CD4-positive, alpha-beta T cell treated with Interleukin-17A for 4 hours (primary cell): ENCODE measurements at regions not wholly inside any gene's neighbourhood (a gene's known extent, or its start where the extent isn't known, plus 50 kb on each side); places are given as distances from the start of the nearest gene placed in this dataset.
"Not testable (repeated sequence)": the region's sequence is repeated elsewhere in the genome, so short reads cannot be mapped to it uniquely, and the experiment has no call there.

Source experiments
- DNase-seq: peaks from one replicate; pipeline ENCODE4 v3.0.0-alpha.2; 2020; ENCODE audit warnings: mixed read lengths

- DNase-seq: no peak
Measured at GRCh38 chr14:48693793-48694192, 892.4 kb downstream of the RPS29 start.

DNA sequence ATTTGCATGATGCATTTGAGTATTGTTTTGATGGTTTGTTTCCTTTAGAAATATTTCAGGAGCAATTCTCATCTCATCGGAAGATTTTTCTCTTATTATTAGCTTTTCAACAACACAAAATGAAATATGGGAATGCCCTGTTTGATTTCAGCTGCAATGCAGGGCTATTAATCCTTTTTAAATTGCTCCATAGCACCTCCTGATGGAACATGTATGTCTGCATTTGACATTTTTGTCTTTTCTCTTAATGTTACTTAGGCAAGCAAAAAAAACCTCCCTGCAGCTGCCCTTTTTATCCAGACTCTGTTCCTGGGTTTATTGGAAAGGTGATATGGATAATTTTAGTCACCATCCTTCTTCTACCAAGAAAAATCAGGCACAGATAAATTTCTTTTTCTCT, 895.8 kb downstream of the RPS29 start:
- no peak for DNase-seq

GRCh38 chr14:48686650-48687049, 899.5 kb downstream of the RPS29 start:
- no peak for DNase-seq

GRCh38 chr14:48672506-48672905, 913.7 kb downstream of the RPS29 start:
- no peak for DNase-seq

GRCh38 chr14:48670939-48671338, 915.2 kb downstream of the RPS29 start:
- no peak for DNase-seq

- DNase-seq: no peak
Measured at GRCh38 chr14:48665077-48665784, 920.9 kb downstream of the RPS29 start.

- no peak for DNase-seq
Measured at GRCh38 chr14:48643241-48643640, 942.9 kb downstream of the RPS29 start.

DNA sequence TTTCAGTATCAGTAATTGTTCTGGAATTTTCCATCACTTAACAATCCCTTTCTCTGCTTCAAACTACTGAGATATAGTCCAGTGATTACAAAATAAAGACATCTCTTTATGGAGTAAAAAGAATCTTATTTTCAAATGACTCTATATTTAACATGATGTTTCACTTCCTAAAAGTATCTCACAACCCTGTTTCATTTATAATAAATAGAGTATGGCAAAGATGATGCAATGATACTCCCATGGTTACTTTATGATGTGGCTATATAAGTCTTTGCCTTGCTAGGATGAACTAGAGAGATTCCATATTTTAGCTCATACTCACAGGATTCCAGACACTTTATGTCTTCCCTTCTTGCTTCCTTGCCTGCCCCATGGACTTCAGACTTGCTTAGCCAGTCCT, 953.5 kb upstream of the MDGA2 start:
- no peak for DNase-seq

GRCh38 chr14:48622980-48623379, 947.6 kb upstream of the MDGA2 start:
- no peak for DNase-seq

- no peak for DNase-seq
Measured at GRCh38 chr14:48618057-48618456, 942.7 kb upstream of the MDGA2 start.

DNA sequence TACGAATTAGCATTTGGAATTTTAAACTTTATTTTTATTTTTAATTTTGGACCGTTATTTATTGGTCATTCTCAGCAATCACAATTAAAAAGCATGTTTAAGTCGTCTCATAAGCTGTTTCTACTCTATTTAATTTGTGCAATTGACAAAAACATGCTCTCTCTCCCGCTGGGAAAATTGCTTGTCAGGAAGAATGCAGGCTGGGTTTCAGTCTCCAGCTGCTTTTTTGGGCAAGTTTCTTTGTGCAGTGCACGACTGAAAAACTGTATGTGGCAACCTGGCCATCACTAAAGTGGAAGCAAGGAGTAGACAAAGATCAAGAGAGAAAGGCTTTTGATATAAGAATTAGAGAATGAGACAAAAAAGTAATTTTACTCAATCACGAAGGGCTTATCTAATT, 941.5 kb upstream of the MDGA2 start:
- DNase-seq: no peak

DNA sequence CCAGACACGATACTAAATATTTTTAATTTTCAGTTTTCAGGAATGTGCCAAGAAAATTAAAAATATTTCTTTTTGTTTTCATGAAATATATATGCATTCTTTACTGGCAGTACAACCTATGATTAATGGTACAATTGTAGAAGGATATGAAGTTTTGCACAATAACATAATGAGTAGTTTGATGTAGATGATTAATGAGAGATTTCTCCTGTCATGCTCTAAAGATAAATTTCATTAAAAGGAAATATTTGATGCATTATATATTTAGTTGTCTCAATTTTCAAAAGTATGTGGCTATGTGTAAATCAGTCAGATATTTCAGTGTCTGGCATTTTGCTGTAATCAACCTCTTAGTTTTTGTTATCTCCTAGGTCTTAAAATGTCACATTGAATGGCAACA, 940.2 kb upstream of the MDGA2 start:
- DNase-seq: no peak

- DNase-seq: no peak
Measured at GRCh38 chr14:48614003-48614402, 938.6 kb upstream of the MDGA2 start.

- DNase-seq: not testable (repeated sequence)
Measured at GRCh38 chr14:48606960-48607359, 931.6 kb upstream of the MDGA2 start.

- DNase-seq: no peak
Measured at GRCh38 chr14:48598458-48598857, 923.1 kb upstream of the MDGA2 start.

GRCh38 chr14:48586099-48586498, 910.7 kb upstream of the MDGA2 start:
- no peak for DNase-seq

DNA sequence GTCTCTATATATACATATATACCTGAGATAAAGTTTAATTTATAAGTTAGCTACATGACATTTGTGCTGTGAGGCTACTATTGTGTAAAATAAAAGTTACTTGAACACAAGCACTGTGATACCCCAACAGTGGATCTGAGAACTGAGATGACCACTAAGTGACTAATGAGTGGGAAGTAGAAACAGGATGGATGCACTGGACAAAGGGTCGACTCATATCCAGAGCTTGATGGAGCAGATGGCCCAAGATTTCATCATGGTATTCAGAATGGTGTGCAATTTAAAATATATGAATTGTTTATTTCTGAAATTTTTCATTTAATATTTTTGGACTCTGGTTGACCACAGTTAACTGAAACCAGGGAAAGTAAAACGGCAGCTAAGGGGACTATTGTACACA, 908.6 kb upstream of the MDGA2 start:
- no peak for DNase-seq

DNA sequence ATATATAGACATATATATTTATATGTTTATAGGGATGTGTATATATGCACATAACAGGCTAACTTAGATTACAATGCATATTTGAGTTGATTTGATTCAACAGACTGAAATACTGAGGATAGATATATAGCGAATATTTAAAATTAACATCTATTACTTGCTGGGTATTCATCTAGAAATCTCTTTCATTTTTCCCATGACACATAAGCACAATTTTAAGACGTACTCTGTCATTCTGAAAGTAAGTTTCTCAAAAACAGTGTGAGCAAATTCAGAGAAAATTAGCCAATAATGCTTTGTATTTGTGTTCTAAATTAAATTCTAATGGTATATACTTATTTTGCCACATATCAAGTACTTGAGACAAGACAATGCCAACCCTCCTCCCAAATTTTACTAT, 907.5 kb upstream of the MDGA2 start:
- DNase-seq: no peak

DNA sequence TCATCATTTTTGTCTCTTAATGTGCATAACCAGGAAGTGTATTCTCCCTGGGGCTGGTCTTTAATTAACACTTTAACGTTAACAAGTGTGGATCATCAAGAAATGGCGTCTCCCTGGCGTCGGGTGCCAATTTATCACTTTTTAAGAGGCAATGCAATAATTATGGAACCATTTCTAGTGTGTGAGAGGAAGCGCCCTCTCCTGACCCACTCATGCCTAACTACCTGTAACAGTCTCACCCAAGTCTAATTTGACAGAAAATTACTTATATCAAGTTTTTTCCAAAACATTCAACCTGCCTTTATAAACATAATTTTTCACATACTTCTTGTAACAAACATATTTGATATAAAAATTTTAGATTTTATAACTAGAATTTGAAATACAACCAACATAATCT, 905.3 kb upstream of the MDGA2 start:
- no peak for DNase-seq

- DNase-seq: no peak
Measured at GRCh38 chr14:48575772-48576171, 900.4 kb upstream of the MDGA2 start.

- no peak for DNase-seq
Measured at GRCh38 chr14:48568688-48569087, 893.3 kb upstream of the MDGA2 start.

DNA sequence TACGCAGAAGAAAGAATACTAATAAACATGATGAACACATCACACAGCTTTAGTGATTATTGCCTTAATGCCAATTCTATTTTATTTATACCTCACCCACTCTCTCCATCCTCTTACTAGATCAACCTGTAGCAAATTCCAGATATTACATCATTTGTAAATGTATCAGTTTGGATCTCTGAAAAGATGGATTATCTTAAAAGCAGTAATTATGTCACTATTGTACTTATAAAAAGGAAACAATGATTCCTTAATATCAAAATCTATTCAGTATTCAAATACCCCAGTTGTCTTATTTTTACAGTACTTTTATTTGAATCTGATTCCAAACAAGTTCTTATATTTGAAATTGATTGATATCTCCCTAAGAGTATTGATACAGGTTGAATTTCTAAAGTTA, 892.8 kb upstream of the MDGA2 start:
- no peak for DNase-seq

DNA sequence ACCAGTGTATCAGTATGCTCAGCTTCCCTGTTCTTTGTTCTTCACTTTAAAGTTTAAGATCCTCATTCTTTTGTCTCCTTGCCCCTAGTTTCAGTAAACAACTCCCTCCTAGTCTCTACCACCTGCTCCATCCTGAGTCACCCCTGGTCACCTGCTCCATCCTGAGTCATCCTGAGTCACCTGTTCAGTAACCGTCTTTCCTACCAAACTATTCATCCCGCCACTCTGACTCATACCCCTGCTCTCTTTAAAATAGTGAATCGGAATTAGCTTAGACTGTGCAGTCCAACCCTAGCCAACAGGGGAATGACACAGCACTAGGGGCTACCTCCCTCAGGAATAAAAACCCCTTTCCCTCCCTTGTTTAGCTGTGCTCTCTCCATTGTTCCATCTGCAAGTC, 888.1 kb upstream of the MDGA2 start:
- DNase-seq: no peak

DNA sequence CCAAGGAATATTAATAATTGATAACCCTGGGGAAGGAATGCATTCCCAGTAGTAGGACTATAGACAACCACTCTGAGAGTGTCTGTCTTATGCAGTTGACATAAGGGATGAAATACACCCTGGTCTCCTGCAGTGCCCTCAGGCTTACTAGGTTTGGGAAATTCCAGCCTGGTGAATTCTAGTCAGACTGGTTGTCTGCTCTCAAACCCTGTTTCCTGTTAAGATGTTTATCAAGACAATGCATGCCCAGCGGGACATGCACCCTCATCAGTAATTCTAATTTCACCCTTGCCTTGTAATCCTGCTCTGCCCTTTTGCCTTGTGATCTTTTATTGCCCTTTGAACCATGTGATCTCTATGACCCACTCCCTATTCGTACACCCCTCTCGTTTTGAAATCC, 886.0 kb upstream of the MDGA2 start:
- not testable (repeated sequence) for DNase-seq

DNA sequence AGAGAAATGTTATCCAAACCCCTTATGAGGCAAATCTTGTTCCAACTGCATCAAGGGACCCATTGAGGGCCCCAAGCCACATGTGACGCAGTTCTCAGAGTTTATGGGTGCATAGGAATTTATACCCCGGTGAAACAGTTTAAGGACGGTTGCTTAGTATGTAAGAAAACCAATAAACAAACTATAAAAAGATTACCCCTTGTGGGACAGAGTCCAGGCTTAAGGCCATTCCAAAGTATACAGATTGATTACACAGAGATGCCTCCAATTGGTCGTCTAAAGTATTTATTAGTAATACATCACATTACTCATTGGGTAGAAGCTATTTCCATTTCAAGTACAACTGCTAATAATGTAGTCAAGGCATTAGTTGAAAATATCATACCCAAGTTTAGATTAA, 885.0 kb upstream of the MDGA2 start:
- DNase-seq: no peak

DNA sequence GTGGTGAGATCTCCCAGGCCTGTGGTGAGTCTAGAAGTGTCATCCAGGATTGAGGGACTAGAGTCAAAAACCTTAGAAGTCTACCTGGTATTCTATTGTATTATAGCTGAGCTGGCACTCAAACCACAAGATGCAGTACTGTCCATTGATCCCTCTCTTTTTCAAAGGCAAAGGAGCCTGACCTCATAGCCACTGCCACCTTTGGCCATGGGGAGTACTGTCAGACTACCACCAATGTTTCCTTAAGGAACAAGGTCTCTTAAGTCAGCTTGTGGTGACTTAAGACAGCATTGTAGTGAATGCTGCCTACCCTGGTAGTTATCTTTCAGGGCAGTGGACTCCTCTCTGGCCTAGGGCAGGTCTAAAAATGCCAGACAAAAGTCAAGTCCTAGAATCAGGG, 878.0 kb upstream of the MDGA2 start:
- no peak for DNase-seq
